ENCODE measurements at regions not wholly inside any gene's neighbourhood (a gene's known extent, or its start where the extent isn't known, plus 50 kb on each side); places are given as distances from the start of the nearest gene placed in this dataset.

DNA sequence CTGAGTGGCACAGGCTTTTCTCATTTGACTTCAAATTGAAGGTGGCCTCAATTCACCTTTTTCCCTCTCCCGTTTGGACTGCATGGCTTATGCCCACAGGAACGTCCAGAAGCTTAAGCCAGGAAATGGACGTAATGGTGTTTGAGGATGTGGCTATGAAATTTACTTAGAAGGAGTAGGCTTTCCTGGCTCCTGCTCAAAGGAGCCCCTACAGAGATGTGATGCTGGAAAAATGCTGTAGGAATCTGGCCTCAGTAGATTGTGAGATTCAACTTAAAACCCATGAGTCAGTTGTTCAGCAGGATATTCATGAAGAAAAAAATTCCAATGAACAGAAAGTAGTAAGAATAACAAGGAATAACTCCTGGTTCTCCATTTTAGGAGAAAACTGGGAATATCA lies 129.0 kb downstream of the ICOS start:
- TF ChIP-seq, protein P1, sequence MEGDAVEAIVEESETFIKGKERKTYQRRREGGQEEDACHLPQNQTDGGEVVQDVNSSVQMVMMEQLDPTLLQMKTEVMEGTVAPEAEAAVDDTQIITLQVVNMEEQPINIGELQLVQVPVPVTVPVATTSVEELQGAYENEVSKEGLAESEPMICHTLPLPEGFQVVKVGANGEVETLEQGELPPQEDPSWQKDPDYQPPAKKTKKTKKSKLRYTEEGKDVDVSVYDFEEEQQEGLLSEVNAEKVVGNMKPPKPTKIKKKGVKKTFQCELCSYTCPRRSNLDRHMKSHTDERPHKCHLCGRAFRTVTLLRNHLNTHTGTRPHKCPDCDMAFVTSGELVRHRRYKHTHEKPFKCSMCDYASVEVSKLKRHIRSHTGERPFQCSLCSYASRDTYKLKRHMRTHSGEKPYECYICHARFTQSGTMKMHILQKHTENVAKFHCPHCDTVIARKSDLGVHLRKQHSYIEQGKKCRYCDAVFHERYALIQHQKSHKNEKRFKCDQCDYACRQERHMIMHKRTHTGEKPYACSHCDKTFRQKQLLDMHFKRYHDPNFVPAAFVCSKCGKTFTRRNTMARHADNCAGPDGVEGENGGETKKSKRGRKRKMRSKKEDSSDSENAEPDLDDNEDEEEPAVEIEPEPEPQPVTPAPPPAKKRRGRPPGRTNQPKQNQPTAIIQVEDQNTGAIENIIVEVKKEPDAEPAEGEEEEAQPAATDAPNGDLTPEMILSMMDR (IDR thresholded peaks at IDR 0.05; ENCODE audit: low read length) = no peak
- TF ChIP-seq EZH2 (optimal IDR thresholded peaks at IDR 0.05; ENCODE audit: low read depth, low read length) = no peak
- no peak for TF ChIP-seq EZH2phosphoT487 (IDR thresholded peaks at IDR 0.05; ENCODE audit: low read length)
